H1 (cell line): ENCODE measurements at regions not wholly inside any gene's neighbourhood (a gene's known extent, or its start where the extent isn't known, plus 50 kb on each side); places are given as distances from the start of the nearest gene placed in this dataset.

Source experiments
- CTCF ChIA-PET: fragments of 300-600 bp; sonication (Branson Sonifier 250); formaldehyde crosslinking; loops from one replicate; lab custom pipeline; 2021; ENCODE audit not compliant: partially characterized antibody; lab: Charles Lee
- POLR2A ChIA-PET: fragments of 300-600 bp; sonication (Branson Sonifier 250); formaldehyde crosslinking; loops from one replicate; lab custom pipeline; 2021; ENCODE audit warnings: inconsistent platforms; ENCODE audit not compliant: partially characterized antibody; lab: Charles Lee
- DNase-seq, 2 experiments: peaks; one replicate each; pipeline versions ENCODE4 v3.0.0 to v3.0.0-alpha.2; 2010 to 2022; ENCODE audit warnings: low spot score in 2 of 2, low read depth in 1 of 2, mixed read lengths in 1 of 2
- FAIRE-seq: peaks from 2 replicates; lab custom pipeline; 2011; peaks lifted over from hg19 to GRCh38; lab: Jason Lieb, UNC
- H2AFZ ChIP-seq: 2 replicates; pipeline ENCODE4 v1.8.1; 2012; ENCODE audit warnings: low read length, inconsistent platforms
- H2AK5ac ChIP-seq: 2 replicates; pipeline ENCODE4 v1.6.1; 2013; ENCODE audit warnings: low read depth, low read length
- H2BK120ac ChIP-seq: replicated peaks from 2 replicates; pipeline ENCODE3; 2013; ENCODE audit warnings: low read depth, low read length, inconsistent platforms
- H2BK12ac ChIP-seq: 2 replicates; pipeline ENCODE4 v1.6.1; 2013; ENCODE audit warnings: low read depth, low read length
- H2BK15ac ChIP-seq: 2 replicates; pipeline ENCODE4 v1.6.1; 2013; ENCODE audit warnings: low read length
- H2BK20ac ChIP-seq: 2 replicates; pipeline ENCODE4 v1.6.1; 2013; ENCODE audit warnings: low read length
- H2BK5ac ChIP-seq: 2 replicates; pipeline ENCODE4 v1.6.1; 2013; ENCODE audit warnings: low read depth, low read length
- H3K14ac ChIP-seq: 2 replicates; pipeline ENCODE4 v1.6.1; 2013; ENCODE audit warnings: inconsistent platforms; ENCODE audit not compliant: insufficient read length
- H3K18ac ChIP-seq: 2 replicates; pipeline ENCODE4 v1.6.1; 2013; ENCODE audit warnings: low read length; ENCODE audit errors: extremely low read depth
- H3K23ac ChIP-seq: 2 replicates; pipeline ENCODE4 v1.6.1; 2013; ENCODE audit warnings: inconsistent platforms; ENCODE audit not compliant: insufficient read length
- H3K23me2 ChIP-seq: 2 replicates; pipeline ENCODE4 v1.6.1; 2013; ENCODE audit warnings: low read depth, low read length
- H3K27ac ChIP-seq: 2 replicates; pipeline ENCODE4 v1.6.1; 2011; ENCODE audit warnings: low read depth, low read length, inconsistent platforms
- H3K27me3 ChIP-seq, 4 experiments: replicated peaks in 1 of 4; 1 replicate in 1 of 4; 2 replicates in 3 of 4; pipeline versions ENCODE4 v1.6.1 to v1.8.1; 2011 to 2013; ENCODE audit warnings: low read length in 3 of 4, mild to moderate bottlenecking in 3 of 4, inconsistent platforms in 2 of 4, mixed read lengths in 2 of 4, moderate library complexity in 1 of 4; ENCODE audit not compliant: control insufficient read depth in 3 of 4, insufficient read depth in 3 of 4; ENCODE audit errors: extremely low read depth in 1 of 4
- H3K36me3 ChIP-seq, 4 experiments: 2 replicates each; pipeline versions ENCODE4 v1.6.1 to v1.8.1; 2011 to 2013; ENCODE audit warnings: mild to moderate bottlenecking in 4 of 4, low read length in 3 of 4, moderate library complexity in 2 of 4, control low read depth in 1 of 4, inconsistent platforms in 1 of 4; ENCODE audit not compliant: insufficient read depth in 4 of 4, control insufficient read depth in 2 of 4
- H3K4ac ChIP-seq: replicated peaks from 2 replicates; pipeline ENCODE3; 2013; ENCODE audit warnings: low read length, low read depth, mixed read lengths, inconsistent platforms; ENCODE audit not compliant: insufficient read length
- H3K4me1 ChIP-seq, 4 experiments: replicated peaks in 1 of 4; 1 replicate in 1 of 4; 2 replicates in 3 of 4; pipeline versions ENCODE4 v1.6.1 to v1.8.1; 2011 to 2013; ENCODE audit warnings: low read length in 3 of 4, inconsistent platforms in 2 of 4, mixed read lengths in 1 of 4; ENCODE audit not compliant: insufficient read depth in 4 of 4, control insufficient read depth in 3 of 4
- H3K4me2 ChIP-seq, 2 experiments: 2 replicates each; pipeline versions ENCODE4 v1.6.1 to v1.8.1; 2011 to 2013; ENCODE audit warnings: low read depth in 2 of 2, low read length in 2 of 2, control low read depth in 1 of 2, inconsistent platforms in 1 of 2, mild to moderate bottlenecking in 1 of 2; ENCODE audit not compliant: insufficient read depth in 1 of 2
- H3K4me3 ChIP-seq, 4 experiments: fragments of 200-600, 300-600 bp in 1 of 4; sonication (generic), shearing (Covaris generic), sonication (Bioruptor Twin) in 1 of 4; 2 replicates each; pipeline versions ENCODE4 v1.5.1 to v1.8.1; 2011 to 2016; ENCODE audit warnings: low read length in 4 of 4, low read depth in 3 of 4, control low read depth in 2 of 4, inconsistent platforms in 2 of 4, mild to moderate bottlenecking in 2 of 4, mixed read lengths in 1 of 4, moderate library complexity in 1 of 4; ENCODE audit not compliant: insufficient read depth in 2 of 4; ENCODE audit errors: extremely low read depth in 1 of 4
- H3K56ac ChIP-seq: replicated peaks from 2 replicates; pipeline ENCODE3; 2013; ENCODE audit warnings: low read depth, mild to moderate bottlenecking, mixed read lengths, low read length, inconsistent platforms; ENCODE audit not compliant: insufficient read length
- H3K79me1 ChIP-seq: 2 replicates; pipeline ENCODE4 v1.6.1; 2013; ENCODE audit warnings: low read depth, low read length, control low read depth
- H3K79me2 ChIP-seq, 2 experiments: 2 replicates each; pipeline versions ENCODE4 v1.6.1 to v1.8.1; 2012 to 2013; ENCODE audit warnings: low read length in 2 of 2, mild to moderate bottlenecking in 2 of 2, inconsistent platforms in 1 of 2; ENCODE audit not compliant: insufficient read depth in 2 of 2, control insufficient read depth in 1 of 2
- H3K9ac ChIP-seq, 4 experiments: replicated peaks in 1 of 4; 1 replicate in 1 of 4; 2 replicates in 3 of 4; pipeline versions ENCODE4 v1.6.1 to v1.8.1; 2011 to 2013; ENCODE audit warnings: low read depth in 3 of 4, low read length in 3 of 4, control low read depth in 2 of 4, mild to moderate bottlenecking in 2 of 4, moderate library complexity in 2 of 4, inconsistent platforms in 1 of 4; ENCODE audit errors: extremely low read depth in 1 of 4
- H3K9me3 ChIP-seq, 2 experiments: 2 replicates each; pipeline versions ENCODE4 v1.6.1 to v1.8.1; 2012 to 2013; ENCODE audit warnings: mild to moderate bottlenecking in 2 of 2, moderate library complexity in 2 of 2, control low read depth in 1 of 2, inconsistent platforms in 1 of 2, low read depth in 1 of 2, low read length in 1 of 2, mixed read lengths in 1 of 2; ENCODE audit not compliant: insufficient read depth in 2 of 2
- H4K20me1 ChIP-seq, 2 experiments: replicated peaks in 1 of 2; 2 replicates each; pipeline versions ENCODE3 to v1.8.1; 2011 to 2013; ENCODE audit warnings: inconsistent platforms in 2 of 2, low read length in 2 of 2, mild to moderate bottlenecking in 1 of 2; ENCODE audit not compliant: insufficient read depth in 2 of 2, control insufficient read depth in 1 of 2
- H4K5ac ChIP-seq: 2 replicates; pipeline ENCODE4 v1.6.1; 2013; ENCODE audit warnings: low read length, low read depth, mixed read lengths, inconsistent platforms; ENCODE audit not compliant: insufficient read length
- H4K8ac ChIP-seq: 2 replicates; pipeline ENCODE4 v1.8.0; 2013; ENCODE audit warnings: mild to moderate bottlenecking, moderate library complexity, low read length, inconsistent platforms; ENCODE audit not compliant: insufficient read depth; ENCODE audit errors: extremely low read depth
- H4K91ac ChIP-seq: replicated peaks from 2 replicates; pipeline ENCODE3; 2013; ENCODE audit warnings: low read length, mixed read lengths, inconsistent platforms; ENCODE audit not compliant: insufficient read length
- JUND ChIP-seq: IDR thresholded peaks from 2 replicates; pipeline ENCODE4 v1.6.1; 2011; ENCODE audit warnings: mild to moderate bottlenecking, improper control_type of control experiment, low read length
- NRF1 ChIP-seq: IDR thresholded peaks from 2 replicates; pipeline ENCODE4 v1.6.1; 2011; ENCODE audit warnings: mild to moderate bottlenecking, low read depth, low read length, improper control_type of control experiment
- WGBS, 2 experiments: shearing (Covaris generic) in 1 of 2; methylation state at CpG; one replicate each; pipeline versions ENCODE4 v1.1.6 to v1.1.7; 2013 to 2015; ENCODE audit warnings: low lambda C conversion rate in 2 of 2, mixed read lengths in 2 of 2, inconsistent platforms in 1 of 2, low coverage in 1 of 2, missing lambda C conversion rate in 1 of 2; ENCODE audit not compliant: insufficient replicate concordance in 2 of 2, insufficient coverage in 1 of 2, insufficient read length in 1 of 2; ENCODE audit errors: extremely low coverage in 1 of 2, missing lambda C conversion rate in 1 of 2; 5-methylcytosine and 5-hydroxymethylcytosine counted together

- Histone ChIP-seq H3K27me3 (no peaks in the 10 kb centered on the region), H3K4ac (no peak overlapping the region), H2BK5ac (no peak overlapping the region), H4K91ac (no peak overlapping the region), H3K4me2 (no peak overlapping the region), H3K14ac (no peak overlapping the region), H3K4me1 (no peaks in the 10 kb centered on the region), H2BK12ac (no peak overlapping the region), H3K56ac (no peak overlapping the region), H2AFZ (no peak overlapping the region)
- WGBS, 2 experiments, result 73% methylated on average over 1 of the region's 1 CpG; no CpG with 5 or more reads in 1 of the 2 experiments
- TF ChIP-seq NRF1, result no peak
- TF ChIP-seq JUND, result no peak
- TF ChIP-seq, all 59 proteins: peak for 0
- DNase-seq, result no peak
- no peaks in the 10 kb centered on the region for H4K20me1 ChIP-seq
- H2BK15ac ChIP-seq, result no peak overlapping the region
- no peak for FAIRE-seq
- no peak overlapping the region for H2AK5ac ChIP-seq
- H3K36me3 ChIP-seq, result no peaks in the 10 kb centered on the region
- no peak overlapping the region for H2BK20ac ChIP-seq
- no peaks in the 10 kb centered on the region for H3K79me2 ChIP-seq
- H4K5ac ChIP-seq, result no peak overlapping the region
- ChIA-PET CTCF (no interaction called here), POLR2A (no interaction called here)
- H3K18ac ChIP-seq, result no peak overlapping the region
- no peak overlapping the region for H3K27ac ChIP-seq
- no peaks in the 10 kb centered on the region for H3K23me2 ChIP-seq
- no peak overlapping the region for H3K4me3 ChIP-seq
- H2BK120ac ChIP-seq, result no peak overlapping the region
- no peak overlapping the region for H3K23ac ChIP-seq
- H3K9ac ChIP-seq, result no peak overlapping the region
- no peak overlapping the region for H4K8ac ChIP-seq
- no peaks in the 10 kb centered on the region for H3K79me1 ChIP-seq
- peaks cover 27 to 28% of the 10 kb centered on the region in 2 experiments for H3K9me3 ChIP-seq
Observed at GRCh38 chr2:152974146-152974545, 255.7 kb downstream of the ARL6IP6 start.
